ENCODE measurements at regions not wholly inside any gene's neighbourhood (a gene's known extent, or its start where the extent isn't known, plus 50 kb on each side); places are given as distances from the start of the nearest gene placed in this dataset.

DNA sequence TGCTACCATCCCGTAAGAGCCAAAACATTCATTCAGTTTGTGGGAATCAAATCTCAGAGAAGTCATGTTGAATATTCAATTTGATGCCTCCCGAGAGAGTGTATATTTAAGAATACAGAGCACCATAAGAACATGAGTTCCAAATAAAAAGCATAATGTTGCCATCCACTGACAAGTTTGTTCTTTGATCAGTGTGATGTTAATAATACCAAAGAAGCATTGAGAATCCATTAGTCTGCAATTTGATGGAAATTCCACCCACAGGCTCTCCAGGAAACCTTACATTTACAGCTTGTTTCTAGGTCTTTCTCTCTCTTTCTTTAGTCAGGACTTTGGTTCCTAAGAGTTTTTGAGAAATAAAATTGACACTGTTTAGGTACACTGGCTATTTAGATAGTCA lies 200.6 kb upstream of the SFRP2 start:
- no TSS peak for BruUV-seq (replicated peaks)
- no peak for DNase-seq (ENCODE audit: low read depth, low spot score)
- CTCF ChIA-PET, result no interaction called here

DNA sequence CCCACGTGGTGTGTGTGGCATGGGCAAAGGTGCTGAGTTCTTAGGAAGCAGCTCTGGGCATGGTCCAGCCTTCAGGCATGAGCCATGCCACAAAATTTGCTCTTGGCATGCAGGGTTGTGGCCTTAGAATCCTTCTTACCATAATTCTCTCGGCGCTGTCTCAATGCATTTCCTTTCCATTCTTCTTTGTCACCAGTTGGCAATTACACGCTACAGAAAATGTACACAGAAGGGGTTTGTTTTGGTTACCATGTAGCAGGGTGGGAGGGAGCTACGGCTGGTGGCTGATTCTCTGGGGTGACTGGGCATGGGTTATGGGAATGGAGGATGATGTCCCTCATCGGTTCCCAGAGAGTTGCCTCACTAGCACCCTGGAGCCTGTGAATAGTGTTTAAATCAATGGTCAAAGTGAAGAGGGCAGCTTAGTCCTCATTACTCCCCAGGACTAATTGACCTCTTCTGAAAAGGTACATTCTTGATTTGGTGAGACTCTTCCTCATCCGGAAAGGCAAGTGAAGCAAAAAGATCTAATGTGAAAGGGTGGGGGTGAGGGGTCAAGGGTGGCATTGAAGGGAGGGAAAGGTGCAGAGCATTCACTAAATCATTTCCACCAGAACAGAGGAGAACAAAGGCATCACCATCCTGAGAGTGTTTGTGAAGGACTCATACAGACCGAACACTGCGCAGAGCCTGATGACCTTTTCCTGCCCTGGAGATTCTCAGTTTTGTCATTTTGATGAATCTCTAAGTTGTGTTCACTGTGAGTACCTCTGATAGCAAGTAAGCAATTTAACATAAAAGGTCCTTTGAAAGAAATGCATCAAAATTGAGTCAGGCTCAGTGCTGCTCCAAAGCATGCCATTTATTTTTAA lies 199.8 kb upstream of the SFRP2 start:
- intact Hi-C loops (cut with micrococcal nuclease; ENCODE audit: unreplicated experiment) (no loop called here), in situ Hi-C loops (cut with HindIII; ENCODE audit: low pct_unique_long_range_greater_than_20kb, low sequenced_read_pairs) (no loop called here)
- no peak overlapping the region for H3K27ac ChIP-seq (ENCODE audit: low read length)
- ATAC-seq, result no peak
- H3K4me1 ChIP-seq (ENCODE audit: control insufficient read depth, insufficient read depth, low read length), result no peaks in the 10 kb centered on the region
- no peak for TF ChIP-seq SIN3A (IDR thresholded peaks at IDR 0.05; ENCODE audit: borderline replicate concordance, insufficient read depth, low read depth, low read length)
- TF ChIP-seq, protein P1, sequence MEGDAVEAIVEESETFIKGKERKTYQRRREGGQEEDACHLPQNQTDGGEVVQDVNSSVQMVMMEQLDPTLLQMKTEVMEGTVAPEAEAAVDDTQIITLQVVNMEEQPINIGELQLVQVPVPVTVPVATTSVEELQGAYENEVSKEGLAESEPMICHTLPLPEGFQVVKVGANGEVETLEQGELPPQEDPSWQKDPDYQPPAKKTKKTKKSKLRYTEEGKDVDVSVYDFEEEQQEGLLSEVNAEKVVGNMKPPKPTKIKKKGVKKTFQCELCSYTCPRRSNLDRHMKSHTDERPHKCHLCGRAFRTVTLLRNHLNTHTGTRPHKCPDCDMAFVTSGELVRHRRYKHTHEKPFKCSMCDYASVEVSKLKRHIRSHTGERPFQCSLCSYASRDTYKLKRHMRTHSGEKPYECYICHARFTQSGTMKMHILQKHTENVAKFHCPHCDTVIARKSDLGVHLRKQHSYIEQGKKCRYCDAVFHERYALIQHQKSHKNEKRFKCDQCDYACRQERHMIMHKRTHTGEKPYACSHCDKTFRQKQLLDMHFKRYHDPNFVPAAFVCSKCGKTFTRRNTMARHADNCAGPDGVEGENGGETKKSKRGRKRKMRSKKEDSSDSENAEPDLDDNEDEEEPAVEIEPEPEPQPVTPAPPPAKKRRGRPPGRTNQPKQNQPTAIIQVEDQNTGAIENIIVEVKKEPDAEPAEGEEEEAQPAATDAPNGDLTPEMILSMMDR (IDR thresholded peaks at IDR 0.05), result no peak
- TF ChIP-seq, protein P2, sequence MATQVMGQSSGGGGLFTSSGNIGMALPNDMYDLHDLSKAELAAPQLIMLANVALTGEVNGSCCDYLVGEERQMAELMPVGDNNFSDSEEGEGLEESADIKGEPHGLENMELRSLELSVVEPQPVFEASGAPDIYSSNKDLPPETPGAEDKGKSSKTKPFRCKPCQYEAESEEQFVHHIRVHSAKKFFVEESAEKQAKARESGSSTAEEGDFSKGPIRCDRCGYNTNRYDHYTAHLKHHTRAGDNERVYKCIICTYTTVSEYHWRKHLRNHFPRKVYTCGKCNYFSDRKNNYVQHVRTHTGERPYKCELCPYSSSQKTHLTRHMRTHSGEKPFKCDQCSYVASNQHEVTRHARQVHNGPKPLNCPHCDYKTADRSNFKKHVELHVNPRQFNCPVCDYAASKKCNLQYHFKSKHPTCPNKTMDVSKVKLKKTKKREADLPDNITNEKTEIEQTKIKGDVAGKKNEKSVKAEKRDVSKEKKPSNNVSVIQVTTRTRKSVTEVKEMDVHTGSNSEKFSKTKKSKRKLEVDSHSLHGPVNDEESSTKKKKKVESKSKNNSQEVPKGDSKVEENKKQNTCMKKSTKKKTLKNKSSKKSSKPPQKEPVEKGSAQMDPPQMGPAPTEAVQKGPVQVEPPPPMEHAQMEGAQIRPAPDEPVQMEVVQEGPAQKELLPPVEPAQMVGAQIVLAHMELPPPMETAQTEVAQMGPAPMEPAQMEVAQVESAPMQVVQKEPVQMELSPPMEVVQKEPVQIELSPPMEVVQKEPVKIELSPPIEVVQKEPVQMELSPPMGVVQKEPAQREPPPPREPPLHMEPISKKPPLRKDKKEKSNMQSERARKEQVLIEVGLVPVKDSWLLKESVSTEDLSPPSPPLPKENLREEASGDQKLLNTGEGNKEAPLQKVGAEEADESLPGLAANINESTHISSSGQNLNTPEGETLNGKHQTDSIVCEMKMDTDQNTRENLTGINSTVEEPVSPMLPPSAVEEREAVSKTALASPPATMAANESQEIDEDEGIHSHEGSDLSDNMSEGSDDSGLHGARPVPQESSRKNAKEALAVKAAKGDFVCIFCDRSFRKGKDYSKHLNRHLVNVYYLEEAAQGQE (IDR thresholded peaks at IDR 0.05; ENCODE audit: insufficient read depth in 1 of 2, low read depth in 2 of 2, low read length in 1 of 2), result no peak
- no peak for TF ChIP-seq POLR2AphosphoS5 (IDR thresholded peaks at IDR 0.05; ENCODE audit: low read depth, low read length)
- no peak for TF ChIP-seq TCF7L2 (IDR thresholded peaks at IDR 0.05; ENCODE audit: low read depth, low read length)
- DNase-seq (ENCODE audit: low read depth, low spot score), result no peak
- H3K9me3 ChIP-seq (ENCODE audit: control insufficient read depth, insufficient read depth, low read depth, low read length), result no peaks in the 10 kb centered on the region
- no peaks in the 10 kb centered on the region for H3K36me3 ChIP-seq (ENCODE audit: control insufficient read depth, insufficient read depth, low read length)
- POLR2A ChIA-PET, result no interaction called here
- no peak overlapping the region for H3K4me3 ChIP-seq (ENCODE audit: low read depth in 2 of 2, low read length in 2 of 2)
- H3K27me3 ChIP-seq (ENCODE audit: control insufficient read depth, insufficient read depth, low read length), result no peaks in the 10 kb centered on the region
- CTCF ChIA-PET, result no interaction called here
- BruUV-seq (replicated peaks), result no TSS peak

More for the DNA sequence above, 200.6 kb upstream of the SFRP2 start:
- intact Hi-C loops (cut with micrococcal nuclease; ENCODE audit: unreplicated experiment), result no loop called here
- Histone ChIP-seq H3K27ac (ENCODE audit: low read length) (no peak overlapping the region), H3K4me3 (ENCODE audit: low read depth in 2 of 2, low read length in 2 of 2) (no peak overlapping the region), H3K36me3 (ENCODE audit: control insufficient read depth, insufficient read depth, low read length) (no peaks in the 10 kb centered on the region), H3K4me1 (ENCODE audit: control insufficient read depth, insufficient read depth, low read length) (no peaks in the 10 kb centered on the region), H3K9me3 (ENCODE audit: control insufficient read depth, insufficient read depth, low read depth, low read length) (no peaks in the 10 kb centered on the region), H3K27me3 (ENCODE audit: control insufficient read depth, insufficient read depth, low read length) (no peaks in the 10 kb centered on the region)
- in situ Hi-C loops (cut with HindIII; ENCODE audit: low pct_unique_long_range_greater_than_20kb, low sequenced_read_pairs), result no loop called here
- TF ChIP-seq POLR2AphosphoS5 (IDR thresholded peaks at IDR 0.05; ENCODE audit: low read depth, low read length) (no peak), TCF7L2 (IDR thresholded peaks at IDR 0.05; ENCODE audit: low read depth, low read length) (no peak)
- TF ChIP-seq, protein P2 (IDR thresholded peaks at IDR 0.05; ENCODE audit: insufficient read depth in 1 of 2, low read depth in 2 of 2, low read length in 1 of 2), result no peak
- POLR2A ChIA-PET, result no interaction called here
- ATAC-seq, result no peak
